ENCODE measurements at regions not wholly inside any gene's neighbourhood (a gene's known extent, or its start where the extent isn't known, plus 50 kb on each side); places are given as distances from the start of the nearest gene placed in this dataset.

DNA sequence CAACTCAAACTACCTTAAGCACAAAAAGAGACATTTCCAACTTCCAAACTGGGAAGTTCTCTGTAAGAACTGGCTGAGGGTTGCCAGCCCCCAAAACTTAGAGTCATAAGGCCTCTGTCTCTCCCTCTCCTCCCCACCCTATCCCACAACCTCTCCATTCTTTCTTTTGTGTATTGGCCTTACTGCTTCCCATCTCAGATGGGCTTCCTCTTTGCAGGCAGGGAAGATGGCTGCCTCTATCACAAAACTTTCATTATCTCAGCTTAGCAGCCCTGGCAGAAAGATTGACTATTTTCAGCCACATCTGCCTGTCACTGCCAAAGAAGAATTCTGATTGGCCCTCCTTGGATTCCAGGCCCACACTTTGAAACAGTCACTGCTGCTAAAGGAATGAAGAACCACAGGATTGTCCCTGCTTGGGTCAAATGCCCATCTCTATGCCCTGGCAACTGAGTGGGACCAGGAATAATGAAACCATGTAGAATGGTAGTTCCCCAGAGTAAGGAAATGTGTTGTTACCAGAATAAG is 58.0 kb upstream of the PRKAR2B start (continued):
- TF ChIP-seq, protein P1, sequence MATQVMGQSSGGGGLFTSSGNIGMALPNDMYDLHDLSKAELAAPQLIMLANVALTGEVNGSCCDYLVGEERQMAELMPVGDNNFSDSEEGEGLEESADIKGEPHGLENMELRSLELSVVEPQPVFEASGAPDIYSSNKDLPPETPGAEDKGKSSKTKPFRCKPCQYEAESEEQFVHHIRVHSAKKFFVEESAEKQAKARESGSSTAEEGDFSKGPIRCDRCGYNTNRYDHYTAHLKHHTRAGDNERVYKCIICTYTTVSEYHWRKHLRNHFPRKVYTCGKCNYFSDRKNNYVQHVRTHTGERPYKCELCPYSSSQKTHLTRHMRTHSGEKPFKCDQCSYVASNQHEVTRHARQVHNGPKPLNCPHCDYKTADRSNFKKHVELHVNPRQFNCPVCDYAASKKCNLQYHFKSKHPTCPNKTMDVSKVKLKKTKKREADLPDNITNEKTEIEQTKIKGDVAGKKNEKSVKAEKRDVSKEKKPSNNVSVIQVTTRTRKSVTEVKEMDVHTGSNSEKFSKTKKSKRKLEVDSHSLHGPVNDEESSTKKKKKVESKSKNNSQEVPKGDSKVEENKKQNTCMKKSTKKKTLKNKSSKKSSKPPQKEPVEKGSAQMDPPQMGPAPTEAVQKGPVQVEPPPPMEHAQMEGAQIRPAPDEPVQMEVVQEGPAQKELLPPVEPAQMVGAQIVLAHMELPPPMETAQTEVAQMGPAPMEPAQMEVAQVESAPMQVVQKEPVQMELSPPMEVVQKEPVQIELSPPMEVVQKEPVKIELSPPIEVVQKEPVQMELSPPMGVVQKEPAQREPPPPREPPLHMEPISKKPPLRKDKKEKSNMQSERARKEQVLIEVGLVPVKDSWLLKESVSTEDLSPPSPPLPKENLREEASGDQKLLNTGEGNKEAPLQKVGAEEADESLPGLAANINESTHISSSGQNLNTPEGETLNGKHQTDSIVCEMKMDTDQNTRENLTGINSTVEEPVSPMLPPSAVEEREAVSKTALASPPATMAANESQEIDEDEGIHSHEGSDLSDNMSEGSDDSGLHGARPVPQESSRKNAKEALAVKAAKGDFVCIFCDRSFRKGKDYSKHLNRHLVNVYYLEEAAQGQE (IDR thresholded peaks at IDR 0.05; ENCODE audit: low read depth, low read length) = no peak
- no peak for TF ChIP-seq IKZF2 (IDR thresholded peaks at IDR 0.05)
- TF ChIP-seq, protein P2, sequence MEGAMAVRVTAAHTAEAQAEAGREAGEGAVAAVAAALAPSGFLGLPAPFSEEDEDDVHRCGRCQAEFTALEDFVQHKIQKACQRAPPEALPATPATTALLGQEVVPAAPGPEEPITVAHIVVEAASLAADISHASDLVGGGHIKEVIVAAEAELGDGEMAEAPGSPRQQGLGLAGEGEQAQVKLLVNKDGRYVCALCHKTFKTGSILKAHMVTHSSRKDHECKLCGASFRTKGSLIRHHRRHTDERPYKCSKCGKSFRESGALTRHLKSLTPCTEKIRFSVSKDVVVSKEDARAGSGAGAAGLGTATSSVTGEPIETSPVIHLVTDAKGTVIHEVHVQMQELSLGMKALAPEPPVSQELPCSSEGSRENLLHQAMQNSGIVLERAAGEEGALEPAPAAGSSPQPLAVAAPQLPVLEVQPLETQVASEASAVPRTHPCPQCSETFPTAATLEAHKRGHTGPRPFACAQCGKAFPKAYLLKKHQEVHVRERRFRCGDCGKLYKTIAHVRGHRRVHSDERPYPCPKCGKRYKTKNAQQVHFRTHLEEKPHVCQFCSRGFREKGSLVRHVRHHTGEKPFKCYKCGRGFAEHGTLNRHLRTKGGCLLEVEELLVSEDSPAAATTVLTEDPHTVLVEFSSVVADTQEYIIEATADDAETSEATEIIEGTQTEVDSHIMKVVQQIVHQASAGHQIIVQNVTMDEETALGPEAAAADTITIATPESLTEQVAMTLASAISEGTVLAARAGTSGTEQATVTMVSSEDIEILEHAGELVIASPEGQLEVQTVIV (IDR thresholded peaks at IDR 0.05; ENCODE audit: borderline replicate concordance, partially characterized antibody) = no peak
- TF ChIP-seq ASH2L (IDR thresholded peaks at IDR 0.05; ENCODE audit: borderline replicate concordance, low read depth) = no peak
- no peak for TF ChIP-seq SMAD1 (IDR thresholded peaks at IDR 0.05; ENCODE audit: low read depth, partially characterized antibody)
- TF ChIP-seq YY1 (IDR thresholded peaks at IDR 0.05; ENCODE audit: low read depth, low read length) = no peak
- no peak for TF ChIP-seq PAX5 (IDR thresholded peaks at IDR 0.05; ENCODE audit: borderline replicate concordance, low read depth, low read length)
- TF ChIP-seq, protein P3, sequence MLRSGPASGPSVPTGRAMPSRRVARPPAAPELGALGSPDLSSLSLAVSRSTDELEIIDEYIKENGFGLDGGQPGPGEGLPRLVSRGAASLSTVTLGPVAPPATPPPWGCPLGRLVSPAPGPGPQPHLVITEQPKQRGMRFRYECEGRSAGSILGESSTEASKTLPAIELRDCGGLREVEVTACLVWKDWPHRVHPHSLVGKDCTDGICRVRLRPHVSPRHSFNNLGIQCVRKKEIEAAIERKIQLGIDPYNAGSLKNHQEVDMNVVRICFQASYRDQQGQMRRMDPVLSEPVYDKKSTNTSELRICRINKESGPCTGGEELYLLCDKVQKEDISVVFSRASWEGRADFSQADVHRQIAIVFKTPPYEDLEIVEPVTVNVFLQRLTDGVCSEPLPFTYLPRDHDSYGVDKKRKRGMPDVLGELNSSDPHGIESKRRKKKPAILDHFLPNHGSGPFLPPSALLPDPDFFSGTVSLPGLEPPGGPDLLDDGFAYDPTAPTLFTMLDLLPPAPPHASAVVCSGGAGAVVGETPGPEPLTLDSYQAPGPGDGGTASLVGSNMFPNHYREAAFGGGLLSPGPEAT (IDR thresholded peaks at IDR 0.05; ENCODE audit: low read depth) = no peak

Measured in GM12878 (cell line).